ENCODE measurements at regions not wholly inside any gene's neighbourhood (a gene's known extent, or its start where the extent isn't known, plus 50 kb on each side); places are given as distances from the start of the nearest gene placed in this dataset.

GRCh38 chr2:104420420-104420819 is 433.5 kb upstream of the POU3F3 start:
- H3K27ac ChIP-seq (ENCODE audit: low read depth in 1 of 2, low read length in 1 of 2) = no peak overlapping the region
- H3K4me3 ChIP-seq = no peak overlapping the region
- ATAC-seq (ENCODE audit: insufficient read depth, low FRiP score) = no peak
- 89 to 94% methylated on average over 2 of the region's 2 CpGs for WGBS, 2 donors
- no peaks in the 10 kb centered on the region for H3K4me1 ChIP-seq (ENCODE audit: control insufficient read depth in 5 of 5, insufficient read depth in 5 of 5, low read length in 5 of 5)
- no peaks in the 10 kb centered on the region for H3K27me3 ChIP-seq (ENCODE audit: control insufficient read depth in 3 of 3, insufficient read depth in 3 of 3, low read length in 2 of 3)
- no peaks in the 10 kb centered on the region for H3K36me3 ChIP-seq (ENCODE audit: control insufficient read depth in 4 of 4, insufficient read depth in 4 of 4, low read length in 4 of 4)
- DNase-seq = no peak
- H3K9me3 ChIP-seq (ENCODE audit: control insufficient read depth in 4 of 4, insufficient read depth in 3 of 4, low read length in 3 of 4) = no peaks in the 10 kb centered on the region
- no peak for TF ChIP-seq CTCF (IDR thresholded peaks at IDR 0.05; ENCODE audit: control extremely low read depth, extremely low read depth)
- H3K9ac ChIP-seq (ENCODE audit: insufficient read depth in 1 of 2, low read length in 2 of 2) = no peak overlapping the region

GRCh38 chr2:104420953-104421352 is 433.0 kb upstream of the POU3F3 start:
- ATAC-seq (ENCODE audit: insufficient read depth, low FRiP score) (no peak), DNase-seq (no peak)
- H3K27ac ChIP-seq (ENCODE audit: low read depth in 1 of 2, low read length in 1 of 2) = no peak overlapping the region
- TF ChIP-seq CTCF (IDR thresholded peaks at IDR 0.05; ENCODE audit: control extremely low read depth, extremely low read depth) = no peak
- no peaks in the 10 kb centered on the region for H3K36me3 ChIP-seq (ENCODE audit: control insufficient read depth in 4 of 4, insufficient read depth in 4 of 4, low read length in 4 of 4)
- no peaks in the 10 kb centered on the region for H3K9me3 ChIP-seq (ENCODE audit: control insufficient read depth in 4 of 4, insufficient read depth in 3 of 4, low read length in 3 of 4)
- WGBS, 2 donors = 90 to 95% methylated on average over 3 of the region's 3 CpGs
- H3K4me3 ChIP-seq = no peak overlapping the region
- no peaks in the 10 kb centered on the region for H3K27me3 ChIP-seq (ENCODE audit: control insufficient read depth in 3 of 3, insufficient read depth in 3 of 3, low read length in 2 of 3)
- no peaks in the 10 kb centered on the region for H3K4me1 ChIP-seq (ENCODE audit: control insufficient read depth in 5 of 5, insufficient read depth in 5 of 5, low read length in 5 of 5)
- H3K9ac ChIP-seq (ENCODE audit: insufficient read depth in 1 of 2, low read length in 2 of 2) = no peak overlapping the region

- no peaks in the 10 kb centered on the region for H3K36me3 ChIP-seq (ENCODE audit: control insufficient read depth in 4 of 4, insufficient read depth in 4 of 4, low read length in 4 of 4)
- no peak overlapping the region for H3K4me3 ChIP-seq
- no peak overlapping the region for H3K9ac ChIP-seq (ENCODE audit: insufficient read depth in 1 of 2, low read length in 2 of 2)
- ATAC-seq (ENCODE audit: insufficient read depth, low FRiP score) = no peak
- 75 to 87% methylated on average over 3 of the region's 3 CpGs for WGBS, 2 donors
- H3K9me3 ChIP-seq (ENCODE audit: control insufficient read depth in 4 of 4, insufficient read depth in 3 of 4, low read length in 3 of 4) = no peaks in the 10 kb centered on the region
- no peaks in the 10 kb centered on the region for H3K4me1 ChIP-seq (ENCODE audit: control insufficient read depth in 5 of 5, insufficient read depth in 5 of 5, low read length in 5 of 5)
- DNase-seq = no peak
- TF ChIP-seq CTCF (IDR thresholded peaks at IDR 0.05; ENCODE audit: control extremely low read depth, extremely low read depth) = no peak
- H3K27ac ChIP-seq (ENCODE audit: low read depth in 1 of 2, low read length in 1 of 2) = no peak overlapping the region
- no peaks in the 10 kb centered on the region for H3K27me3 ChIP-seq (ENCODE audit: control insufficient read depth in 3 of 3, insufficient read depth in 3 of 3, low read length in 2 of 3)
Measured at GRCh38 chr2:104425850-104426595, 427.9 kb upstream of the POU3F3 start.

GRCh38 chr2:104428155-104428554 is 425.8 kb upstream of the POU3F3 start:
- TF ChIP-seq CTCF (IDR thresholded peaks at IDR 0.05; ENCODE audit: control extremely low read depth, extremely low read depth) = no peak
- Histone ChIP-seq H3K9ac (ENCODE audit: insufficient read depth in 1 of 2, low read length in 2 of 2) (no peak overlapping the region), H3K36me3 (ENCODE audit: control insufficient read depth in 4 of 4, insufficient read depth in 4 of 4, low read length in 4 of 4) (no peaks in the 10 kb centered on the region), H3K27me3 (ENCODE audit: control insufficient read depth in 3 of 3, insufficient read depth in 3 of 3, low read length in 2 of 3) (no peaks in the 10 kb centered on the region), H3K27ac (ENCODE audit: low read depth in 1 of 2, low read length in 1 of 2) (no peak overlapping the region), H3K9me3 (ENCODE audit: control insufficient read depth in 4 of 4, insufficient read depth in 3 of 4, low read length in 3 of 4) (no peaks in the 10 kb centered on the region), H3K4me3 (no peak overlapping the region), H3K4me1 (ENCODE audit: control insufficient read depth in 5 of 5, insufficient read depth in 5 of 5, low read length in 5 of 5) (no peaks in the 10 kb centered on the region)
- DNase-seq (no peak), ATAC-seq (ENCODE audit: insufficient read depth, low FRiP score) (no peak)
- WGBS, 2 donors = 49 to 50% methylated on average over 1 of the region's 1 CpG
